ENCODE measurements at regions not wholly inside any gene's neighbourhood (a gene's known extent, or its start where the extent isn't known, plus 50 kb on each side); places are given as distances from the start of the nearest gene placed in this dataset.

GRCh38 chr2:161017780-161018470 is 142.3 kb upstream of the TANK start:
- no peaks in the 10 kb centered on the region for H3K4me1 ChIP-seq (ENCODE audit: insufficient read depth, low read length)
- H3K36me3 ChIP-seq (ENCODE audit: insufficient read depth, low read length): no peaks in the 10 kb centered on the region
- H3K27me3 Mint-ChIP-seq: peaks cover 1% of the 10 kb centered on the region
- H3K9me3 Mint-ChIP-seq: peaks cover 2% of the 10 kb centered on the region
- no peaks in the 10 kb centered on the region for H3K4me1 Mint-ChIP-seq (ENCODE audit: low read depth)
- no peak overlapping the region for H3K4me3 ChIP-seq (ENCODE audit: low read length)
- POLR2A ChIA-PET: no interaction called here
- DNase-seq: no peak
- H3K27ac Mint-ChIP-seq: no peak overlapping the region
- TF ChIP-seq CTCF (IDR thresholded peaks at IDR 0.05): no peak
- H3K36me3 Mint-ChIP-seq (ENCODE audit: low read depth): no peaks in the 10 kb centered on the region
- no peaks in the 10 kb centered on the region for H3K9me3 ChIP-seq (ENCODE audit: control insufficient read depth in 1 of 2, insufficient read depth in 1 of 2, low read length in 2 of 2)
- H3K27ac ChIP-seq (ENCODE audit: low read depth in 1 of 2, low read length in 2 of 2): no peak overlapping the region
- ATAC-seq (ENCODE audit: poor library complexity): no peak
- no peaks in the 10 kb centered on the region for H3K27me3 ChIP-seq (ENCODE audit: control insufficient read depth in 1 of 2, insufficient read depth in 2 of 2, low read length in 2 of 2)
- CTCF ChIA-PET: no interaction called here
- intact Hi-C loops (cut with DNase I, micrococcal nuclease): no loop called here
- no peak overlapping the region for H3K4me3 Mint-ChIP-seq

GRCh38 chr2:161019311-161019710 is 140.9 kb upstream of the TANK start:
- Mint-ChIP-seq H3K4me3 (no peak overlapping the region), H3K36me3 (ENCODE audit: low read depth) (no peaks in the 10 kb centered on the region), H3K27ac (no peak overlapping the region), H3K9me3 (peaks cover 2% of the 10 kb centered on the region), H3K4me1 (ENCODE audit: low read depth) (no peaks in the 10 kb centered on the region), H3K27me3 (no peaks in the 10 kb centered on the region)
- no peak overlapping the region for H3K4me3 ChIP-seq (ENCODE audit: low read length)
- CTCF ChIA-PET: no interaction called here
- POLR2A ChIA-PET: no interaction called here
- no peaks in the 10 kb centered on the region for H3K36me3 ChIP-seq (ENCODE audit: insufficient read depth, low read length)
- DNase-seq: no peak
- no peaks in the 10 kb centered on the region for H3K4me1 ChIP-seq (ENCODE audit: insufficient read depth, low read length)
- no peaks in the 10 kb centered on the region for H3K27me3 ChIP-seq (ENCODE audit: control insufficient read depth in 1 of 2, insufficient read depth in 2 of 2, low read length in 2 of 2)
- ATAC-seq (ENCODE audit: poor library complexity): no peak
- no peak overlapping the region for H3K27ac ChIP-seq (ENCODE audit: low read depth in 1 of 2, low read length in 2 of 2)
- intact Hi-C loops (cut with DNase I, micrococcal nuclease): no loop called here
- no peak for TF ChIP-seq CTCF (IDR thresholded peaks at IDR 0.05)
- no peaks in the 10 kb centered on the region for H3K9me3 ChIP-seq (ENCODE audit: control insufficient read depth in 1 of 2, insufficient read depth in 1 of 2, low read length in 2 of 2)

- Mint-ChIP-seq H3K27ac (no peak overlapping the region), H3K4me3 (no peak overlapping the region), H3K9me3 (peaks cover 2% of the 10 kb centered on the region), H3K4me1 (ENCODE audit: low read depth) (no peaks in the 10 kb centered on the region), H3K27me3 (no peaks in the 10 kb centered on the region), H3K36me3 (ENCODE audit: low read depth) (no peaks in the 10 kb centered on the region)
- H3K9me3 ChIP-seq (ENCODE audit: control insufficient read depth in 1 of 2, insufficient read depth in 1 of 2, low read length in 2 of 2): no peaks in the 10 kb centered on the region
- no peak for TF ChIP-seq CTCF (IDR thresholded peaks at IDR 0.05)
- no peak overlapping the region for H3K27ac ChIP-seq (ENCODE audit: low read depth in 1 of 2, low read length in 2 of 2)
- no peak for DNase-seq
- no peaks in the 10 kb centered on the region for H3K27me3 ChIP-seq (ENCODE audit: control insufficient read depth in 1 of 2, insufficient read depth in 2 of 2, low read length in 2 of 2)
- no peak overlapping the region for H3K4me3 ChIP-seq (ENCODE audit: low read length)
- ChIA-PET POLR2A (no interaction called here), CTCF (interaction anchor here (0.6 to 0.7 kb wide), 2 partner anchors 376 to 1463 kb away, joined by 3 to 5 read pairs; no protein-coding TSS in a partner anchor)
- H3K4me1 ChIP-seq (ENCODE audit: insufficient read depth, low read length): no peaks in the 10 kb centered on the region
- intact Hi-C loops (cut with DNase I, micrococcal nuclease): no loop called here
- H3K36me3 ChIP-seq (ENCODE audit: insufficient read depth, low read length): no peaks in the 10 kb centered on the region
- ATAC-seq (ENCODE audit: poor library complexity): no peak
These were observed 139.8 kb upstream of the TANK start for GRCh38 chr2:161020437-161020836.
